ENCODE measurements at regions not wholly inside any gene's neighbourhood (a gene's known extent, or its start where the extent isn't known, plus 50 kb on each side); places are given as distances from the start of the nearest gene placed in this dataset.

DNA sequence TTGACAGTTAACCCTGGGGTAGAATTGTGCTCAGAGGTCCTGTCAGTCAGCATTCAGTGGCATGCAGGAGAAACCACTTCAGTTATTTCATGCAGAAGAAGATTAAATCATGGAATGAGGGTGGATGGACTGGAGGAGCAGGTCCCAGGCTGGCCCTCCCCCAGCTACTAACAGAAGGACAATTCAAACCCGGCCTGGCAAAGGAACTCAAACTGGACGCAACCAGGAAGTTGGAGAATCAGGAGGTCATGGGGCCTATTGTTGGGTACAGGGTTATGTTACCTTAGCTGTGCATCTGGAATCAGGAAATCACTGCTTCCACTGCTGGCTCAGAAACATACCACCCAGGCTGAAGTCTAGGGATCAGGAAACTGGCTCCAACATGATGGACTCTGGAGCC is 121.4 kb downstream of the GPAT3 start:
- no peak for TF ChIP-seq POLR2A (IDR thresholded peaks at IDR 0.05)
- TF ChIP-seq, protein P1, sequence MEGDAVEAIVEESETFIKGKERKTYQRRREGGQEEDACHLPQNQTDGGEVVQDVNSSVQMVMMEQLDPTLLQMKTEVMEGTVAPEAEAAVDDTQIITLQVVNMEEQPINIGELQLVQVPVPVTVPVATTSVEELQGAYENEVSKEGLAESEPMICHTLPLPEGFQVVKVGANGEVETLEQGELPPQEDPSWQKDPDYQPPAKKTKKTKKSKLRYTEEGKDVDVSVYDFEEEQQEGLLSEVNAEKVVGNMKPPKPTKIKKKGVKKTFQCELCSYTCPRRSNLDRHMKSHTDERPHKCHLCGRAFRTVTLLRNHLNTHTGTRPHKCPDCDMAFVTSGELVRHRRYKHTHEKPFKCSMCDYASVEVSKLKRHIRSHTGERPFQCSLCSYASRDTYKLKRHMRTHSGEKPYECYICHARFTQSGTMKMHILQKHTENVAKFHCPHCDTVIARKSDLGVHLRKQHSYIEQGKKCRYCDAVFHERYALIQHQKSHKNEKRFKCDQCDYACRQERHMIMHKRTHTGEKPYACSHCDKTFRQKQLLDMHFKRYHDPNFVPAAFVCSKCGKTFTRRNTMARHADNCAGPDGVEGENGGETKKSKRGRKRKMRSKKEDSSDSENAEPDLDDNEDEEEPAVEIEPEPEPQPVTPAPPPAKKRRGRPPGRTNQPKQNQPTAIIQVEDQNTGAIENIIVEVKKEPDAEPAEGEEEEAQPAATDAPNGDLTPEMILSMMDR (IDR thresholded peaks at IDR 0.05), result no peak
